Thyroid gland (tissue), 4 donors: ENCODE measurements at regions not wholly inside any gene's neighbourhood (a gene's known extent, or its start where the extent isn't known, plus 50 kb on each side); places are given as distances from the start of the nearest gene placed in this dataset.
"Not testable (repeated sequence)": the region's sequence is repeated elsewhere in the genome, so short reads cannot be mapped to it uniquely, and the experiment has no call there.

Experiments
- DNase-seq, 2 donors: peaks; one replicate each; pipeline ENCODE4 v3.0.0-alpha.2; 2019
- H3K27ac ChIP-seq, 3 donors: fragments of 200-600 bp; sonication (generic); 1 replicate in 2 of 3; 2 replicates in 1 of 3; pipeline ENCODE4 v1.5.1; 2016 to 2019; ENCODE audit warnings: mild to moderate bottlenecking in 1 of 3, moderate library complexity in 1 of 3
- H3K27me3 ChIP-seq: fragments of 200-600 bp; sonication (generic); one replicate; pipeline ENCODE4 v1.5.1; 2019
- H3K36me3 ChIP-seq, 2 donors: fragments of 200-600 bp; sonication (generic); one replicate each; pipeline ENCODE4 v1.5.1; 2016 to 2019
- H3K4me1 ChIP-seq, 2 donors: fragments of 200-600 bp; sonication (generic); one replicate each; pipeline ENCODE4 v1.5.1; 2017 to 2019
- H3K4me3 ChIP-seq, 3 donors: fragments of 200-600 bp; sonication (generic); replicated peaks in 1 of 3; 1 replicate in 2 of 3; 2 replicates in 1 of 3; pipeline ENCODE4 v1.5.1; 2016; ENCODE audit warnings: mild to moderate bottlenecking in 1 of 3
- H3K9me3 ChIP-seq: fragments of 200-600 bp; sonication (generic); one replicate; pipeline ENCODE4 v1.5.1; 2017
- CTCF ChIP-seq, 6 experiments: fragments of 200-600 bp in 3 of 6; fragments of 450-650 bp in 3 of 6; sonication (generic) in 3 of 6; IDR thresholded peaks; one replicate each; pipeline ENCODE4 v1.5.1; 2016 to 2019; ENCODE audit warnings: antibody characterized with exemption in 6 of 6, mild to moderate bottlenecking in 2 of 6, inconsistent platforms in 1 of 6, moderate library complexity in 1 of 6
- POLR2A ChIP-seq, 2 donors: fragments of 450-650 bp; IDR thresholded peaks; one replicate each; pipeline ENCODE4 v1.6.1; 2017; ENCODE audit warnings: antibody characterized with exemption in 2 of 2, mild to moderate bottlenecking in 2 of 2, moderate library complexity in 1 of 2
- WGBS, 2 donors: methylation state at CpG; one replicate each; pipeline ENCODE4 v1.1.5; 2017; 5-methylcytosine and 5-hydroxymethylcytosine counted together
- intact Hi-C: fragments of 100-400 bp; cut with DNase I; formaldehyde crosslinking; loops from one replicate; pipeline ENCODE4 v1.15.1; 2023

GRCh38 chr3:153484842-153485241 lies 322.8 kb downstream of the RAP2B start:
- Histone ChIP-seq H3K4me1 (no peaks in the 10 kb centered on the region), H3K9me3 (no peaks in the 10 kb centered on the region), H3K27me3 (no peaks in the 10 kb centered on the region), H3K36me3 (no peaks in the 10 kb centered on the region), H3K4me3 (no peak overlapping the region), H3K27ac (no peak overlapping the region)
- WGBS, 2 donors: 84 to 90% methylated on average over 3 of the region's 3 CpGs
- DNase-seq: no peak
- intact Hi-C loops: no loop called here
- TF ChIP-seq POLR2A (IDR thresholded peaks at IDR 0.05) (no peak), CTCF (IDR thresholded peaks at IDR 0.05) (no peak)

GRCh38 chr3:153495422-153495821 lies 333.4 kb downstream of the RAP2B start:
- no peak for DNase-seq
- intact Hi-C loops: no loop called here
- no peak overlapping the region for H3K27ac ChIP-seq
- H3K9me3 ChIP-seq: no peaks in the 10 kb centered on the region
- TF ChIP-seq CTCF (IDR thresholded peaks at IDR 0.05) (no peak), POLR2A (IDR thresholded peaks at IDR 0.05) (no peak)
- no peak overlapping the region for H3K4me3 ChIP-seq
- H3K36me3 ChIP-seq: no peaks in the 10 kb centered on the region
- H3K27me3 ChIP-seq: no peaks in the 10 kb centered on the region
- H3K4me1 ChIP-seq: peaks cover 0 to 8% of the 10 kb centered on the region in 2 donors

- intact Hi-C loops: no loop called here
- H3K36me3 ChIP-seq: no peaks in the 10 kb centered on the region
Observed at GRCh38 chr3:153502682-153503081, 340.7 kb downstream of the RAP2B start.

GRCh38 chr3:153503873-153504272 lies 341.8 kb downstream of the RAP2B start:
- H3K4me1 ChIP-seq: no peaks in the 10 kb centered on the region
- no peaks in the 10 kb centered on the region for H3K27me3 ChIP-seq
- no peaks in the 10 kb centered on the region for H3K36me3 ChIP-seq
- TF ChIP-seq POLR2A (IDR thresholded peaks at IDR 0.05) (no peak), CTCF (IDR thresholded peaks at IDR 0.05) (no peak)
- DNase-seq: no peak
- intact Hi-C loops: no loop called here
- H3K9me3 ChIP-seq: no peaks in the 10 kb centered on the region
- H3K27ac ChIP-seq: no peak overlapping the region
- WGBS, 2 donors: 94 to 95% methylated on average over 7 of the region's 7 CpGs
- no peak overlapping the region for H3K4me3 ChIP-seq

More at GRCh38 chr3:153502682-153503081, 340.7 kb downstream of the RAP2B start:
- 94 to 96% methylated on average over 1 of the region's 1 CpG for WGBS, 2 donors
- H3K27me3 ChIP-seq: no peaks in the 10 kb centered on the region
- TF ChIP-seq CTCF (IDR thresholded peaks at IDR 0.05) (no peak), POLR2A (IDR thresholded peaks at IDR 0.05) (no peak)
- no peak overlapping the region for H3K4me3 ChIP-seq
- no peak for DNase-seq
- H3K27ac ChIP-seq: no peak overlapping the region
- no peaks in the 10 kb centered on the region for H3K9me3 ChIP-seq
- no peaks in the 10 kb centered on the region for H3K4me1 ChIP-seq

GRCh38 chr3:153506205-153506604 lies 344.2 kb downstream of the RAP2B start:
- H3K4me3 ChIP-seq, H3K4me1 ChIP-seq, H3K36me3 ChIP-seq, H3K9me3 ChIP-seq, H3K27ac ChIP-seq, intact Hi-C loops, H3K27me3 ChIP-seq, DNase-seq: not testable (repeated sequence)
- WGBS, 2 donors: 90 to 95% methylated on average over 8 to 12 of the region's 13 CpGs

- H3K4me1 ChIP-seq, H3K9me3 ChIP-seq, DNase-seq, H3K27ac ChIP-seq, H3K27me3 ChIP-seq, H3K4me3 ChIP-seq, H3K36me3 ChIP-seq, intact Hi-C loops: not testable (repeated sequence)
- 83 to 86% methylated on average over 13 of the region's 15 CpGs for WGBS, 2 donors
Observed at GRCh38 chr3:153506686-153507085, 344.7 kb downstream of the RAP2B start.
